Natural killer cell (primary cell): ENCODE measurements at regions not wholly inside any gene's neighbourhood (a gene's known extent, or its start where the extent isn't known, plus 50 kb on each side); places are given as distances from the start of the nearest gene placed in this dataset.

Experiments used
- ATAC-seq, 3 donors: fragments of 150-1000 bp in 2 of 3; fragments of 200-7000 bp in 1 of 3; cut with Tn5 transposase; 1 replicate in 1 of 3; 2 replicates in 2 of 3; pipeline ENCODE4 v1.10.0; 2021; ENCODE audit warnings: mild to moderate bottlenecking in 2 of 3, moderate library complexity in 2 of 3
- DNase-seq, 2 donors: peaks; one replicate each; pipeline versions ENCODE4 v3.0.0 to v3.0.0-alpha.2; 2013 to 2021; ENCODE audit warnings: mixed read lengths in 1 of 2
- H3K27ac ChIP-seq: one replicate; pipeline ENCODE4 v1.5.1; 2013; ENCODE audit warnings: mild to moderate bottlenecking, low read length
- H3K27me3 ChIP-seq: one replicate; pipeline ENCODE4 v1.6.1; 2013; ENCODE audit warnings: low read length; ENCODE audit not compliant: control insufficient read depth, insufficient read depth
- H3K36me3 ChIP-seq: one replicate; pipeline ENCODE4 v1.6.1; 2013; ENCODE audit warnings: low read length; ENCODE audit not compliant: control insufficient read depth, insufficient read depth
- H3K4me1 ChIP-seq: one replicate; pipeline ENCODE4 v1.6.1; 2013; ENCODE audit warnings: low read length; ENCODE audit not compliant: control insufficient read depth, insufficient read depth
- H3K4me3 ChIP-seq: one replicate; pipeline ENCODE4 v1.5.1; 2013; ENCODE audit warnings: low read length
- H3K9me3 ChIP-seq: one replicate; pipeline ENCODE4 v1.6.1; 2013; ENCODE audit warnings: low read length; ENCODE audit not compliant: control insufficient read depth, insufficient read depth
- H3K27ac Mint-ChIP-seq, 2 donors: one replicate each; pipeline ENCODE4 v1.8.0; 2022; ENCODE audit warnings: mild to moderate bottlenecking in 2 of 2, mixed read lengths in 2 of 2, moderate library complexity in 1 of 2
- H3K27me3 Mint-ChIP-seq, 2 donors: one replicate each; pipeline ENCODE4 v1.8.0; 2022; ENCODE audit warnings: low read depth in 2 of 2, mixed read lengths in 2 of 2
- H3K36me3 Mint-ChIP-seq: one replicate; pipeline ENCODE4 v1.8.0; 2022; ENCODE audit warnings: mixed read lengths
- H3K4me1 Mint-ChIP-seq, 2 donors: one replicate each; pipeline ENCODE4 v1.8.0; 2022; ENCODE audit warnings: mixed read lengths in 2 of 2
- H3K4me3 Mint-ChIP-seq: one replicate; pipeline ENCODE4 v1.8.0; 2022; ENCODE audit warnings: mild to moderate bottlenecking, moderate library complexity, mixed read lengths
- H3K9me3 Mint-ChIP-seq, 2 donors: one replicate each; pipeline ENCODE4 v1.8.0; 2022; ENCODE audit warnings: mixed read lengths in 2 of 2
- CTCF ChIP-seq: fragments of 200-600 bp; IDR thresholded peaks from one replicate; pipeline ENCODE4 v1.8.0; 2022; ENCODE audit warnings: antibody characterized with exemption
- WGBS: methylation state at CpG from one replicate; pipeline ENCODE4 v1.1.7; 2013; ENCODE audit warnings: missing lambda C conversion rate; ENCODE audit not compliant: insufficient coverage; 5-methylcytosine and 5-hydroxymethylcytosine counted together
- intact Hi-C: fragments of 100-400 bp; cut with micrococcal nuclease; formaldehyde crosslinking; loops from one replicate; pipeline ENCODE4 v1.14.2; 2022

DNA sequence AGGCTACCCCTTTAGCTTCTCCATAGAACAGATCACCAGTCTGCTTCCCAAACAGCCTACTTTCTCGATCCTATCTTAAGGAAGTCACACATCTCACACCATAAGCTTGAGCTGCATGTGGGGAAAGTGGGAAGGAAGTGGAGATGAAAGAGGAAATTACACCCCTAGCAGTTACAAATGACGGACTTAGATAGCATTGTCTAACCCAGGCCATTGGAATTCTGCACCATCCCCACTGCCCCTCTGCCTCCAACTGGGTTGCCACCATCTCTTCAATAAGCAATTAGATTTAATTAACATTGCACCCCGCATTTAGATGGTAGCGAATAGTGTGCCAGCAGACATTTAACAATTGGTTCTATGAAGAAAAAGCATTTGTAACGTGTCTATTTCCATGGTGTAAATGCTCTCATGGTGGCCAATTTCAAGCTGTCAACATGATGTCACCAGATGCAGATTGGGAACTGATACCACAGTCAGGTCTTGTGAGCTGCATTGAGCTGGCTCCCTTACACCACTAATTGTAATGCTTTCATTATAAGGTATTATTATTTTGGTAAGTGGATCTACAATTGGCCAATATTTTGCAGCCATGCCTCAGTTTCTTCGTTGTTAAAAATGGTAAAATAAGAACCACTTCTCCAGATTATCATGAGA lies 124.7 kb downstream of the CD24 start:
- peaks cover 7% of the 10 kb centered on the region for H3K9me3 ChIP-seq
- WGBS, result 73% methylated on average over 5 of the region's 6 CpGs
- H3K4me1 ChIP-seq, result peaks cover 6% of the 10 kb centered on the region
- Mint-ChIP-seq H3K4me3 (no peak overlapping the region), H3K27me3 (peaks cover 0 to 4% of the 10 kb centered on the region in 2 donors), H3K9me3 (no peaks in the 10 kb centered on the region), H3K27ac (no peak overlapping the region), H3K36me3 (no peaks in the 10 kb centered on the region), H3K4me1 (no peaks in the 10 kb centered on the region)
- no peaks in the 10 kb centered on the region for H3K27me3 ChIP-seq
- no peak overlapping the region for H3K4me3 ChIP-seq
- H3K36me3 ChIP-seq, result no peaks in the 10 kb centered on the region
- DNase-seq, result no peak
- TF ChIP-seq CTCF, result no peak
- H3K27ac ChIP-seq, result no peak overlapping the region
- ATAC-seq, result no peak
- intact Hi-C loops, result no loop called here

DNA sequence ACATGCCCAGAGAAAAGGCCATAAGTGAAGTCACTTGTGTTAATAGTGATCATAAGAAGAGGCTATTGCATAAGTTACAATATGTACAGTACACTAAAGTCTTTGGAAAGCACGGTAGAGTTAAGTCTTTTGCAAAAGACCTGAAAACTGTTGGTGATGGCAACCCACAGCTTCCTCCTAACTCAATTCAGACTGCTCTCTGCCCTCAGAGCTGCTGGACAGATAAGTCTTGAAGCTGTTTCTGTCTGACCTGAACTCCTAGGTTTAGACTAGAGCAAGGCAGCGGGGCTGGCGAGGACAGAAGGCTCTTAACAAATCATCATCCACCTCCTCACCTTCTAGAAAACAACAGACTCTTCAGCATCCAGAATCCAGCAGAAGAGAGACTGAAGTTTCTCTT lies 125.4 kb downstream of the CD24 start:
- Mint-ChIP-seq H3K36me3 (no peaks in the 10 kb centered on the region), H3K9me3 (no peaks in the 10 kb centered on the region), H3K4me3 (no peak overlapping the region), H3K27me3 (peaks cover 0 to 2% of the 10 kb centered on the region in 2 donors), H3K4me1 (no peaks in the 10 kb centered on the region), H3K27ac (no peak overlapping the region)
- H3K36me3 ChIP-seq, result no peaks in the 10 kb centered on the region
- 83% methylated on average over 3 of the region's 3 CpGs for WGBS
- intact Hi-C loops, result no loop called here
- peaks cover 6% of the 10 kb centered on the region for H3K4me1 ChIP-seq
- H3K9me3 ChIP-seq, result peaks cover 7% of the 10 kb centered on the region
- H3K4me3 ChIP-seq, result no peak overlapping the region
- ATAC-seq (no peak), DNase-seq (no peak)
- no peak for TF ChIP-seq CTCF
- H3K27ac ChIP-seq, result no peak overlapping the region
- no peaks in the 10 kb centered on the region for H3K27me3 ChIP-seq

- Histone ChIP-seq H3K4me3 (no peak overlapping the region), H3K27ac (peak overlapping the region; percentile 37), H3K4me1 (peaks cover 6% of the 10 kb centered on the region), H3K27me3 (no peaks in the 10 kb centered on the region), H3K9me3 (peaks cover 2% of the 10 kb centered on the region), H3K36me3 (no peaks in the 10 kb centered on the region)
- H3K4me3 Mint-ChIP-seq, result no peak overlapping the region
- no peaks in the 10 kb centered on the region for H3K36me3 Mint-ChIP-seq
- peaks cover 6 to 10% of the 10 kb centered on the region in 2 donors for H3K27me3 Mint-ChIP-seq
- H3K9me3 Mint-ChIP-seq, result no peaks in the 10 kb centered on the region
- H3K27ac Mint-ChIP-seq, result no peak overlapping the region
- no peak for DNase-seq
- ATAC-seq, result no peak
- 61% methylated on average over 6 of the region's 6 CpGs for WGBS
- TF ChIP-seq CTCF, result no peak
- intact Hi-C loops, result no loop called here
- H3K4me1 Mint-ChIP-seq, result no peaks in the 10 kb centered on the region
Observed at GRCh38 chr6:106847116-106847515, 127.4 kb downstream of the CD24 start.

DNA sequence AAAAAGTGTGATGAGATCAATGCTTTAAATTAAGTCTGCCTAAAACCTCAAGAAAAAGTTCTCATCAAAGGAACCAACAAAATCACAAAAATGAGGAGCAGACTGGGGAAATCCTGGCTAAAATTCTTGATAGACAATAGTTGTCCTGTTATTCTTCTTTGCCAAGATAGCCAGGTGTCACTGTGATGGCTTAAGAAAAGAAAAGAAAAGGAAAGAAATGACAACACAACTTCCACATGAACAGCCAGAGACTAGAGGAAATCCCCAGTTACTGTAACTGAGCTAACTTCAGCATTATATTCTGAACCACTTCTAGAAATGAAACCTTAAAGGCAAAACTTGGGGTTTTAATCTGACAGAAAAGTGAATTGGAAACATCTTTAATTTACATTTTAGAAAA lies 129.6 kb downstream of the CD24 start:
- no peak for TF ChIP-seq CTCF
- H3K36me3 ChIP-seq, result no peaks in the 10 kb centered on the region
- ATAC-seq (no peak), DNase-seq (no peak)
- peaks cover 6% of the 10 kb centered on the region for H3K4me1 ChIP-seq
- no peak overlapping the region for H3K4me3 ChIP-seq
- Mint-ChIP-seq H3K9me3 (no peaks in the 10 kb centered on the region), H3K4me3 (no peak overlapping the region), H3K4me1 (no peaks in the 10 kb centered on the region), H3K27ac (no peak overlapping the region), H3K27me3 (peaks cover 6 to 10% of the 10 kb centered on the region in 2 donors), H3K36me3 (no peaks in the 10 kb centered on the region)
- no peak overlapping the region for H3K27ac ChIP-seq
- no peaks in the 10 kb centered on the region for H3K9me3 ChIP-seq
- H3K27me3 ChIP-seq, result no peaks in the 10 kb centered on the region
- intact Hi-C loops, result no loop called here
